Thyroid gland (tissue), 4 donors: ENCODE measurements at regions not wholly inside any gene's neighbourhood (a gene's known extent, or its start where the extent isn't known, plus 50 kb on each side); places are given as distances from the start of the nearest gene placed in this dataset.

ENCODE experiments used
- CTCF ChIP-seq, 6 experiments: fragments of 200-600 bp in 3 of 6; fragments of 450-650 bp in 3 of 6; sonication (generic) in 3 of 6; IDR thresholded peaks; one replicate each; pipeline ENCODE4 v1.5.1; 2016 to 2019; ENCODE audit warnings: antibody characterized with exemption in 6 of 6, mild to moderate bottlenecking in 2 of 6, inconsistent platforms in 1 of 6, moderate library complexity in 1 of 6
- POLR2A ChIP-seq, 2 donors: fragments of 450-650 bp; IDR thresholded peaks; one replicate each; pipeline ENCODE4 v1.6.1; 2017; ENCODE audit warnings: antibody characterized with exemption in 2 of 2, mild to moderate bottlenecking in 2 of 2, moderate library complexity in 1 of 2

- no peak for TF ChIP-seq CTCF (IDR thresholded peaks at IDR 0.05)
- TF ChIP-seq POLR2A (IDR thresholded peaks at IDR 0.05) = no peak
Observed at GRCh38 chrX:25204182-25204581, 188.4 kb upstream of the ARX start.
